Hematopoietic multipotent progenitor cell treated with erythropoietin and hydrocortisone succinate and interleukin-3 and kit ligand, for 6 days (in vitro differentiated cells): ENCODE measurements at regions not wholly inside any gene's neighbourhood (a gene's known extent, or its start where the extent isn't known, plus 50 kb on each side); places are given as distances from the start of the nearest gene placed in this dataset.
"Not testable (repeated sequence)": the region's sequence is repeated elsewhere in the genome, so short reads cannot be mapped to it uniquely, and the experiment has no call there.

ENCODE experiments used
- DNase-seq: peaks from one replicate; pipeline ENCODE4 v3.0.0-alpha.2; 2015

DNA sequence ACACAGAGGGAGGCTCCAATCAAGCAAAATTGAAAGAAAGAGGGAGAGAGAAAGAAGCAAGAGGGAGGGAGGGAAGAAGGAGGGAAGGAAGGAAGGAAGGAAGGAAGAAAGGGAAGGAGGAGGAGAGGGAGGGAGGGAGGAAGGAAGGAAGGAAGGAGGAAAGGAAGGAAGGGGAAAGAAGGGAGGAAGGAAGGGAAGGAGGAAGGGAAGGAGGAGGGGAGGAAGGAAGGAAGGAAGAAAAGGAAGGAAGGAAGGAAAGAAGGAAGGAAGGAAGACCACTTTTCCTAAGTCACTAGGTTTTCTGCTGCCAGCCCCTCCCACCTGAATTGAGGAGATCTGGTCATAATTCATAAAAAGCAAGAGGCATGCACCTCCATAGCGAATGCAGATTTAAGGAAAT lies 287.0 kb downstream of the SP3 start:
- DNase-seq, result no peak

DNA sequence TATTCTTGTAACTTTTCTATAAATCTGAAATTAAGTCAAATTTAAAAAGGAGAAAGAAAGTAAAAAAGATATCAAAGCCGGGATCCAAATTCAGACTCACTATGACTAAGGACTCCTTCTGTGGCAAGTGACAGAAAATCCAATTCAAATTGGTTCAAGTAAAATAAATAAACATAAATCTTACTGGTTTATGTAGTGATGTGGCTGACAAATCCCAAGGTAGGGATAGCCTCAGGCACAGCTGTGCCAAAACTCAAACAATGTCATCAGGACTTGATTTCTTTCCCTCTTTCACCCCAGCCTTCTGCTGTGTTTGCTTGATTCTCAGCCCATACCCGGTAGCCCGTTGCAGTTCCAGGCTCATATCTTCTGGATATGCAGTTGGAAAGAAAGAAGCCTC lies 284.6 kb downstream of the SP3 start:
- DNase-seq, result no peak

GRCh38 chr2:173681881-173682650 lies 283.1 kb downstream of the SP3 start:
- no peak for DNase-seq

- no peak for DNase-seq
These were observed 280.2 kb downstream of the SP3 start for GRCh38 chr2:173684896-173685459.

GRCh38 chr2:173690349-173690748 lies 274.8 kb downstream of the SP3 start:
- no peak for DNase-seq

DNA sequence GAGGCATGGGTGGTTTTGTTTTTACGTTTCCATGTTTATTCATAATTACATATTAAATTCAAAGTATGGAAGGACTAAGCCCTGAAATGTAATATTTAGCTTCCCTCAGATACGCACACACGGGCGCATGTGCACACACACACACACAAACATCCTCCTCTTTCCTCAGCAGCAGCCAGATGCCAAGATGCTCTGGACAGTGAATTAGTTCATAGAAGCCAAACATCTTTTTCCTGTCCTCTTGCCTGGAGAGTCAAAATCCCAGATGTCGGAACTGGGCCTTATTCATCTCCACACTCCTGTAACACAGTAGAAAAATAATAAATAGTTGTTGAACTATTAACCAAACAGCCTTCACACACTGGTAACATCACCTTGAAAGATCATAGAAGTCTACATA lies 273.1 kb downstream of the SP3 start:
- no peak for DNase-seq

GRCh38 chr2:173693044-173693589 lies 272.1 kb downstream of the SP3 start:
- no peak for DNase-seq

GRCh38 chr2:173696274-173696673 lies 268.9 kb downstream of the SP3 start:
- DNase-seq, result no peak

GRCh38 chr2:173697929-173698328 lies 267.2 kb downstream of the SP3 start:
- DNase-seq, result no peak

DNA sequence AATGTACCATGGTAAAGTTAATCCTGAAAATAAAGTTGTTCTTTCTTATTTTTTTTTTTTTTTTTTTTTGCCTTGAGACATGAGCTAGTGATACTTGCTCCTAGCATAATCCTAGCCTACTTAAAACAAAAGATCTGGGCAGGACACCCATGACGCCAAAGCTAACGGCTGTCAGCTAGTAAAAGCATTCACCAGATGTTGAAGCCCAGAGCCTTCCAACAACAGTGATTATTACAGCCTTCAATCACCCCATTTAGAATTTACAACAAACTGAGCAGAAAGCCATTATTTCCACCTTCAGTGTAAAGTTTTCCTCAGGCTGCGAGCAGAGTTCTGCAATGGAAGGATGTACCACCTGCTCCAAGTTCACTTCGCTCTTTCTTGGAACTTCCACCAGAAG lies 259.5 kb downstream of the SP3 start:
- DNase-seq, result no peak

GRCh38 chr2:173706936-173707335 lies 258.2 kb downstream of the SP3 start:
- no peak for DNase-seq

DNA sequence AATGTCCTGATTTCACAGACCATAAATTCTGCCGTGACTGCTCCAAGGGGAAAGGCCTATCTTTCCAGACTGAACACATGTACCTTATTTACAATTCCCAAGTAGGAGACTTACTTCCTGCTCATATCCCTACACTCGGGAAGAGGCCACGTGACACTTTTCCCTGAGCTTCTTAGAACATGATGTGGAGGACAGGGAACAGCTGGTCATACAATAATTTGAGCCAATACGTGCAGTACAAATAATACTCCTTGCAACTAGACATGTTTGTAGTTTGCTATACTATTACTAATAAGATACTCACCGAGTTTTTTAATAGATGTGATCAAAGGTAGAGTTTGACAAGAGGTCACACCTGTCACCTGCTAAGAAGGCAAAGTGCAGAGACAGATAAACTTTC lies 256.4 kb downstream of the SP3 start:
- no peak for DNase-seq

DNA sequence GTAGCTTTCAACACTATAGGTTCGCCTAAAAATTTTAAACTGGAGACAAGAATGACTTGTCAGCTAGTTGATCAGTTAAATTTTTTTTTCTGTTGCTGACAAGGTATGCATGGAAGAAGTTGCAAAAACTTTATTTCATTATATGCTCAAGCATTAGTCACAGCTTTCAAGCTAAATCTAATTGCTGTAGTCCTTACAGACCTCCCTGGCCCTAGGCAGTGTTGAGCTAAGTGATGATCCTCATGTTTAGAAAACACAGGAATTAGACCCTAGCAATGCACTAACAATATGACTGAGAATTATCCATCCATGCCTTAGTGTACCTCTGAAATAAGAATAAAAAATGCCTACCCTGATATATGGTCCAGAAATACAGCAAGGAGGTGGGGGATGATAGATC lies 253.4 kb downstream of the SP3 start:
- no peak for DNase-seq

GRCh38 chr2:173713904-173714555 lies 251.1 kb downstream of the SP3 start:
- DNase-seq, result no peak

DNA sequence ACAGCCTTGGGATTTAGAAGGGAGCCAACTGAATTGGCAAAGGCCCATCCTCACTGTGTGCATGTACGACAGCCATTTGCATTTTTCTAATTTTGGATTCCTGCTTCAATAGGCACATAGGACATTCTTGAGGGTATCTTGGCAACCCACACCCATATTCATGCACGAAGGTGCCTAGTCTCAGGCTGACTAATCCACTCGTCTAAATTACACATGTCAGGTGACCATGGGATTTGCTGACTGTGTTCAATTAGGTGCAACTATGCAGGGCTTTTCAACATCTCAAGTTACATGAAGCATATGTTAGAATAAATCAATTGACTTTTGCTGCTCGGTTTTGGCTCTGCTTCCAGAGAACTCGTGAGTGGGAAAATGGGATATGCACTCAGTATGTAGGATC lies 249.7 kb downstream of the SP3 start:
- no peak for DNase-seq

- DNase-seq, result no peak
These were observed 248.6 kb downstream of the SP3 start for GRCh38 chr2:173716458-173717052.

DNA sequence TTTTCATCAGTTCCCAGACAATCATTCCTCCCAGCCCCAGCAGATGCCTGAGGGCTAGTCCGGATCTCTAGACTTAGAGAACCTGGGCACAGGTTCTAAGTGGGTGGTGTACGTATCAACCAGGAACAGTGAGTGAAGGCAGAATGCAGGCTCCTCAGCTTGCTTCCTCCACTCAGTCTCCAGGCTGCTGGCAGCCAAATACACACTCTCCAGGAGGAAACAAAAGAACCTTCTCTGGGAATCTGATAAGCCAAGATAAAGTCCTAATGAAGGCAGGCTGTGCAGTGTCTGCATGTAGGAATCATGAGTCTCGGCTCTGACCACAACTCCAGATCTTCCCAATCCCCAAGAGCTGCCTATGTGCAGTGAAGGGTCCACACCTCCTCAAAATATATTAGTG lies 245.7 kb downstream of the SP3 start:
- DNase-seq, result no peak

DNA sequence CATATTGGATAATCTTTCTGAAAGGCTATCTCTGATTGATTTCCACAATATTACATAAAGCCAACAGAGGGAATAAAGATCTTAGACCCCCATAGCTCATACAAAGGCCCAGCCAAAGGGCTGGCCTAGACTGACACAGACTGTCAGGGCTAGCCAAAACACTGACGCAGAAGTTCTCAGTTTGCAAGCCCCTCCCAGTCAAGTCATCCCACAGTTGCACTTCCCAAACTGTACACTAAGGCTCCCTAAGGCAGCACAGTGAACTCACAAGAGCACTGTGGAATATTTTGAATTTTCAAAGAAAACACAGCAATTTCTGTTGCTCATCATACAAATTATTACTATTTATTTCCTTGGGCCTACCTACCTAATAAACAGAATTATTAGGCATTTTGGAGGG lies 244.9 kb downstream of the SP3 start:
- DNase-seq, result no peak

DNA sequence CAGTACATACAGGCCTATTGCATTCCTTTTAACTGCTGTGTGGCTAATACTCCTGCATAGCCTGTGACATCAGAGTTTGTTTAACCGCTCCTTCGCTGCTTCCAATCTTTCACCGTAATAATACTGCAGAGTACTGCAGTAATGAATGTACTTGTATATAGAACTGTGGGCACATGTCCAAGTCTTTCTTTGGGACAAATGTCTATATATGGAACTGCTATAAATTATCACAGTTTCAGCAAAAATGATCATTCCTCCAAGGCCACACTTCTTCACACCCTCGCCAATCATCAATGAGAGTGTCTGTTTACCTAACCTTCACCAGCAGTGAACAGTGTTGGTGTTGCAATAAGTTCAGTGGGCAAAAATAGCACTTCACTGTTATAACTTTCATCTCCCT lies 230.4 kb downstream of the SP3 start:
- no peak for DNase-seq

DNA sequence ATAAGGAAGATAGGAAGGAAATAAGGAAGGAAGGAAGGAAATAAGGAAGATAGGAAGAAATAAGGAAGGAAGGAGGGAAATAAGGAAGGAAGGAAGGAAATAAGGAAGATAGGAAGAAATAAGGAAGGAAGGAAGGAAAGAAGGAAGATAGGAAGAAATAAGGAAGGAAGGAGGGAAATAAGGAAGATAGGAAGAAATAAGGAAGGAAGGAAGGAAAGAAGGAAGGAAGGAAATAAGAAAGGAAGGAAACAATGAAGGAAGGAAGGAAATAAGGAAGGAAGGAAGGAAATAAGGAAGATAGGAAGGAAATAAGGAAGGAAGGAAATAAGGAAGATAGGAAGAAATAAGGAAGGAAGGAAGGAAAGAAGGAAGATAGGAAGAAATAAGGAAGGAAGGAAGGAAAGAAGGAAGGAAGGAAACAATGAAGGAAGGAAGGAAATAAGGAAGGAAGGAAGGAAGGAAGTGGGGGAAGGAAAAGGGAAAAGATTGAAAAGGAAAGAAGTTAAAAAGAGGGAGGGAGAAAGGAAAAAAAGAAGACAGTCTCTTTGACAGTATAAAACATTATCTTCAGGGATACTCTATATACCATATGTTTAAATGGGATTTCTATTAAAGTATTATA lies 227.1 kb downstream of the SP3 start:
- DNase-seq, result not testable (repeated sequence)

GRCh38 chr2:173739006-173739405 lies 226.2 kb downstream of the SP3 start:
- no peak for DNase-seq

GRCh38 chr2:173740639-173741038 lies 224.5 kb downstream of the SP3 start:
- no peak for DNase-seq

DNA sequence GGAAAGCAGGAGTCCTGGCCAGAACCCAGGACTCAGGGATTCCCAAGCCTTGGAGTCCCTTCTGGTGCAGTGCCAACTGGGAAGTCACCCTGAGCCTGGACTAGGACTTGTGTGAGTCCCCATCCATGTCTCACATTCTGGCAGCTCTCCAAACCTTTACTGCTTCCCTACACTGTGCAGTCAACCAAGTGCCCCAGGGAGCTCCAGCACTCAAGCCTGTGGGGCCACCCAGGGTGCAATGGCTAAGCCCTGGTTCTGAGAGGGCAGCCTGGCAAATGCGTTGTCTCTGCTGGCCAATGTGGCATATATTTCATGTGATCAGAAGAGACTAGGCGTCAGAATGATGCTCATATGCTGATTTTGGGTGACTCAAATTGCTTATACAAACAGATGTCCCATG lies 223.4 kb downstream of the SP3 start:
- DNase-seq, result no peak
